ENCODE measurements at regions not wholly inside any gene's neighbourhood (a gene's known extent, or its start where the extent isn't known, plus 50 kb on each side); places are given as distances from the start of the nearest gene placed in this dataset.

- no peak for TF ChIP-seq CTCF (IDR thresholded peaks at IDR 0.05; ENCODE audit: insufficient read depth, low read length, poor library complexity, severe bottlenecking)
- no peak for TF ChIP-seq EZH2phosphoT487 (conservative IDR thresholded peaks at IDR 0.05; ENCODE audit: low read length)
Observed at GRCh38 chr4:83926950-83927349, 391.0 kb downstream of the GPAT3 start.

Data from SU-DHL-6 (cell line).